ENCODE measurements at regions not wholly inside any gene's neighbourhood (a gene's known extent, or its start where the extent isn't known, plus 50 kb on each side); places are given as distances from the start of the nearest gene placed in this dataset.

- no peak for DNase-seq
These were observed 342.8 kb downstream of the RAPGEF2 start for GRCh38 chr4:159445692-159446091.

- DNase-seq, result peak; percentile 87 to 93
These were observed 343.5 kb downstream of the RAPGEF2 start for GRCh38 chr4:159446266-159446976.

GRCh38 chr4:159447296-159447695 is 344.4 kb downstream of the RAPGEF2 start:
- no peak for DNase-seq

- DNase-seq, result no peak
These were observed 348.1 kb downstream of the RAPGEF2 start for GRCh38 chr4:159451006-159451405.

GRCh38 chr4:159455675-159456237 is 352.9 kb downstream of the RAPGEF2 start:
- DNase-seq, result peak; percentile 70 to 80

GRCh38 chr4:159460371-159460770 is 357.5 kb downstream of the RAPGEF2 start:
- DNase-seq, result no peak

GRCh38 chr4:159463235-159463634 is 360.4 kb downstream of the RAPGEF2 start:
- DNase-seq, result no peak

GRCh38 chr4:159464302-159464701 is 361.4 kb downstream of the RAPGEF2 start:
- DNase-seq, result no peak

- DNase-seq, result no peak
These were observed 374.0 kb downstream of the RAPGEF2 start for GRCh38 chr4:159476886-159477285.

GRCh38 chr4:159480826-159481225 is 377.9 kb downstream of the RAPGEF2 start:
- DNase-seq, result no peak

- no peak for DNase-seq
These were observed 379.1 kb downstream of the RAPGEF2 start for GRCh38 chr4:159481936-159482335.

GRCh38 chr4:159483110-159483781 is 380.4 kb downstream of the RAPGEF2 start:
- DNase-seq, result no peak

GRCh38 chr4:159483782-159484741 is 381.2 kb downstream of the RAPGEF2 start:
- DNase-seq, result no peak

- no peak for DNase-seq
These were observed 382.0 kb downstream of the RAPGEF2 start for GRCh38 chr4:159484864-159485263.

GRCh38 chr4:159487284-159487747 is 384.4 kb downstream of the RAPGEF2 start:
- peak; percentile 87 to 94 for DNase-seq

- DNase-seq, result no peak
These were observed 386.8 kb downstream of the RAPGEF2 start for GRCh38 chr4:159489646-159490045.

GRCh38 chr4:159495515-159496236 is 392.8 kb downstream of the RAPGEF2 start:
- no peak for DNase-seq

- DNase-seq, result no peak
These were observed 393.4 kb downstream of the RAPGEF2 start for GRCh38 chr4:159496248-159496647.

GRCh38 chr4:159497936-159498335 is 395.1 kb downstream of the RAPGEF2 start:
- no peak for DNase-seq

- no peak for DNase-seq
These were observed 395.7 kb downstream of the RAPGEF2 start for GRCh38 chr4:159498446-159499115.

- DNase-seq, result no peak
These were observed 398.0 kb downstream of the RAPGEF2 start for GRCh38 chr4:159500861-159501260.
